ENCODE measurements at regions not wholly inside any gene's neighbourhood (a gene's known extent, or its start where the extent isn't known, plus 50 kb on each side); places are given as distances from the start of the nearest gene placed in this dataset.

DNA sequence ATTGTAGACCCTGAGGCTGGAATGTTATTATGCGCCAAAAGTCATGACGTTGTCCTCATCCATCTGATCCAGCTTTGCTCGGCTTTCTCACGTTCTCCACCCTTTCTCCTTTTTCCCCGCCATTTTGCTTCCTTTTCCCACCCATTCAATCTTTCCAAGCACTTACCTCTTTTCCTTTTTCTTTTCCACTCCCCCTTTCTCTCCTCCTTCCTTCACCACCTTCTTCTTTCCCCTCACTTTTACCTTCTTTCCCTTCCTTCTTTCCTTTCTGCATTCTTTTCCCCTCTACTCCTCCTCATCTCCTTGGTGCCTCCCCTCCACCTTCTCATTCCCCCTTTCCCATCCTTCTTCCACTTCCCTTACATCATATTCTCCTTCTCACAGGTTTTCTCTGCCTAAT is 304.8 kb upstream of the TSHZ2 start:
- TF ChIP-seq, protein P1, sequence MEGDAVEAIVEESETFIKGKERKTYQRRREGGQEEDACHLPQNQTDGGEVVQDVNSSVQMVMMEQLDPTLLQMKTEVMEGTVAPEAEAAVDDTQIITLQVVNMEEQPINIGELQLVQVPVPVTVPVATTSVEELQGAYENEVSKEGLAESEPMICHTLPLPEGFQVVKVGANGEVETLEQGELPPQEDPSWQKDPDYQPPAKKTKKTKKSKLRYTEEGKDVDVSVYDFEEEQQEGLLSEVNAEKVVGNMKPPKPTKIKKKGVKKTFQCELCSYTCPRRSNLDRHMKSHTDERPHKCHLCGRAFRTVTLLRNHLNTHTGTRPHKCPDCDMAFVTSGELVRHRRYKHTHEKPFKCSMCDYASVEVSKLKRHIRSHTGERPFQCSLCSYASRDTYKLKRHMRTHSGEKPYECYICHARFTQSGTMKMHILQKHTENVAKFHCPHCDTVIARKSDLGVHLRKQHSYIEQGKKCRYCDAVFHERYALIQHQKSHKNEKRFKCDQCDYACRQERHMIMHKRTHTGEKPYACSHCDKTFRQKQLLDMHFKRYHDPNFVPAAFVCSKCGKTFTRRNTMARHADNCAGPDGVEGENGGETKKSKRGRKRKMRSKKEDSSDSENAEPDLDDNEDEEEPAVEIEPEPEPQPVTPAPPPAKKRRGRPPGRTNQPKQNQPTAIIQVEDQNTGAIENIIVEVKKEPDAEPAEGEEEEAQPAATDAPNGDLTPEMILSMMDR (IDR thresholded peaks at IDR 0.05; ENCODE audit: low read depth, low read length): no peak
- no peak for TF ChIP-seq EZH2phosphoT487 (IDR thresholded peaks at IDR 0.05; ENCODE audit: low read depth)
